ENCODE measurements at regions not wholly inside any gene's neighbourhood (a gene's known extent, or its start where the extent isn't known, plus 50 kb on each side); places are given as distances from the start of the nearest gene placed in this dataset.
"Not testable (repeated sequence)": the region's sequence is repeated elsewhere in the genome, so short reads cannot be mapped to it uniquely, and the experiment has no call there.

GRCh38 chr12:9406564-9407424 lies 198.6 kb upstream of the PZP start:
- Histone ChIP-seq H3K4me1 (peaks cover 0 to 9% (median 0%) of the 10 kb centered on the region in 3 donors), H3K9me3 (peaks cover 0 to 4% (median 0%) of the 10 kb centered on the region in 3 donors), H3K36me3 (no peaks in the 10 kb centered on the region), H3K27ac (peak overlapping the region in 3 of 4 donors; percentile 34 to 44 (median 39)), H3K27me3 (no peaks in the 10 kb centered on the region), H3K4me3 (peak overlapping the region in 3 of 4 donors; percentile 34 to 54 (median 40))
- TF ChIP-seq CTCF (IDR thresholded peaks at IDR 0.05) (no peak), POLR2A (IDR thresholded peaks at IDR 0.05) (no peak)
- DNase-seq = no peak
- intact Hi-C loops (cut with DNase I) = no loop called here
- 71% methylated on average over 6 of the region's 46 CpGs; no CpG with 5 or more reads in 1 of the 2 donors for whole genome bisulfite sequencing, 2 donors

- TF ChIP-seq CTCF (IDR thresholded peaks at IDR 0.05) = no peak
- TF ChIP-seq POLR2A (IDR thresholded peaks at IDR 0.05) = no peak
- peaks cover 0 to 4% (median 0%) of the 10 kb centered on the region in 3 donors for H3K9me3 ChIP-seq
- peaks cover 0 to 1% (median 0%) of the 10 kb centered on the region in 3 donors for H3K4me1 ChIP-seq
- H3K4me3 ChIP-seq = peak overlapping the region in 3 of 4 donors; percentile 34 to 54 (median 40)
- H3K36me3 ChIP-seq = no peaks in the 10 kb centered on the region
- intact Hi-C loops (cut with DNase I) = no loop called here
- H3K27me3 ChIP-seq = no peaks in the 10 kb centered on the region
- 100% methylated on average over 2 of the region's 25 CpGs; no CpG with 5 or more reads in 1 of the 2 donors for WGBS, 2 donors
- H3K27ac ChIP-seq = no peak overlapping the region
- no peak for DNase-seq
These were observed 197.8 kb upstream of the PZP start for GRCh38 chr12:9405886-9406563.

GRCh38 chr12:9404469-9405260 lies 196.5 kb upstream of the PZP start:
- DNase-seq = no peak
- Histone ChIP-seq H3K27ac (no peak overlapping the region), H3K27me3 (no peaks in the 10 kb centered on the region), H3K9me3 (peaks cover 0 to 4% (median 0%) of the 10 kb centered on the region in 3 donors), H3K4me3 (no peak overlapping the region), H3K36me3 (no peaks in the 10 kb centered on the region), H3K4me1 (no peaks in the 10 kb centered on the region)
- WGBS, 2 donors = no CpG with 5 or more reads among the region's 39 CpGs
- TF ChIP-seq CTCF (IDR thresholded peaks at IDR 0.05) (no peak), POLR2A (IDR thresholded peaks at IDR 0.05) (no peak)
- intact Hi-C loops (cut with DNase I) = no loop called here

- no peaks in the 10 kb centered on the region for H3K4me1 ChIP-seq
- H3K36me3 ChIP-seq = no peaks in the 10 kb centered on the region
These were observed 195.8 kb upstream of the PZP start for GRCh38 chr12:9404031-9404430.

GRCh38 chr12:9402432-9403040 lies 194.3 kb upstream of the PZP start:
- H3K9me3 ChIP-seq; H3K36me3 ChIP-seq; intact Hi-C loops (cut with DNase I); H3K4me1 ChIP-seq; H3K4me3 ChIP-seq; DNase-seq; H3K27ac ChIP-seq; H3K27me3 ChIP-seq: not testable (repeated sequence)
- 66% methylated on average over 3 of the region's 29 CpGs; no CpG with 5 or more reads in 1 of the 2 donors for WGBS, 2 donors

More at GRCh38 chr12:9404031-9404430, 195.8 kb upstream of the PZP start:
- DNase-seq = no peak
- WGBS, 2 donors = 90% methylated on average over 2 of the region's 20 CpGs; no CpG with 5 or more reads in 1 of the 2 donors
- Histone ChIP-seq H3K9me3 (peaks cover 0 to 4% (median 0%) of the 10 kb centered on the region in 3 donors), H3K27me3 (no peaks in the 10 kb centered on the region), H3K27ac (no peak overlapping the region), H3K4me3 (no peak overlapping the region)
- TF ChIP-seq POLR2A (IDR thresholded peaks at IDR 0.05) = no peak
- no peak for TF ChIP-seq CTCF (IDR thresholded peaks at IDR 0.05)
- intact Hi-C loops (cut with DNase I) = no loop called here

- H3K4me3 ChIP-seq; H3K27ac ChIP-seq; H3K4me1 ChIP-seq; H3K36me3 ChIP-seq; DNase-seq; H3K9me3 ChIP-seq; intact Hi-C loops (cut with DNase I); H3K27me3 ChIP-seq: not testable (repeated sequence)
- WGBS, 2 donors = 96 to 97% methylated on average over 10 to 11 of the region's 14 CpGs
These were observed 188.2 kb upstream of the PZP start for GRCh38 chr12:9396367-9396766.

- intact Hi-C loops (cut with DNase I); H3K4me3 ChIP-seq; H3K27ac ChIP-seq; H3K4me1 ChIP-seq; H3K9me3 ChIP-seq; H3K27me3 ChIP-seq; DNase-seq; H3K36me3 ChIP-seq: not testable (repeated sequence)
- WGBS, 2 donors = 60% methylated on average over 1 of the region's 5 CpGs; no CpG with 5 or more reads in 1 of the 2 donors
These were observed 187.0 kb upstream of the PZP start for GRCh38 chr12:9395220-9395619.

All from esophagus squamous epithelium (tissue), 5 donors.